Fibroblast of lung (primary cell): ENCODE measurements at regions not wholly inside any gene's neighbourhood (a gene's known extent, or its start where the extent isn't known, plus 50 kb on each side); places are given as distances from the start of the nearest gene placed in this dataset.

ENCODE experiments used
- EZH2 ChIP-seq: IDR thresholded peaks from 2 replicates; pipeline ENCODE4 v1.5.1; 2012; ENCODE audit warnings: low read length, control low read depth, mild to moderate bottlenecking; ENCODE audit errors: missing control alignments
- TF ChIP-seq, protein P1 (sequence below), 2 donors: IDR thresholded peaks in 1 of 2; conservative IDR thresholded peaks in 1 of 2; 1 replicate in 1 of 2; 2 replicates in 1 of 2; pipeline ENCODE4 v1.5.1; 2011 to 2012; ENCODE audit warnings: low read length in 2 of 2, control low read depth in 1 of 2, inconsistent platforms in 1 of 2, low read depth in 1 of 2, mild to moderate bottlenecking in 1 of 2

DNA sequence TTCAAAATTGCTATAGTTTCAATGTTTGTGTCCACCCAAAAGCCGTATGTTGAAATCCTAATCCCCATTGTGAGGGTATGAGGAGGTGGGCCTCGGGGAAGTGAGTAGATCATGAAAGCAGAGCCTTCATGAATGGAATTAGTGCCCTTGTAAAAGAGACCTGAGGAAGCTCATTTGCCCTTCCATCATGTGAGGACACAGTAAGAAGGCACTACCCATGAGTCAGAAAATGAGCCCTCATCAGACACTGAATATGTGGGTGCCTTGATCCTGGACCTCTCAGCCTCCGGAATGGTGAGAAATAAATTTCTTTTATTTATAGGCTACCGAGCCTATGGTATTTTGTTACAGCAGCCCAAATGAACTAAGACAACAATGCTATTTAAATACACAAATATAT lies 57.7 kb upstream of the EFHC2 start:
- no peak for TF ChIP-seq EZH2
- TF ChIP-seq, protein P1, sequence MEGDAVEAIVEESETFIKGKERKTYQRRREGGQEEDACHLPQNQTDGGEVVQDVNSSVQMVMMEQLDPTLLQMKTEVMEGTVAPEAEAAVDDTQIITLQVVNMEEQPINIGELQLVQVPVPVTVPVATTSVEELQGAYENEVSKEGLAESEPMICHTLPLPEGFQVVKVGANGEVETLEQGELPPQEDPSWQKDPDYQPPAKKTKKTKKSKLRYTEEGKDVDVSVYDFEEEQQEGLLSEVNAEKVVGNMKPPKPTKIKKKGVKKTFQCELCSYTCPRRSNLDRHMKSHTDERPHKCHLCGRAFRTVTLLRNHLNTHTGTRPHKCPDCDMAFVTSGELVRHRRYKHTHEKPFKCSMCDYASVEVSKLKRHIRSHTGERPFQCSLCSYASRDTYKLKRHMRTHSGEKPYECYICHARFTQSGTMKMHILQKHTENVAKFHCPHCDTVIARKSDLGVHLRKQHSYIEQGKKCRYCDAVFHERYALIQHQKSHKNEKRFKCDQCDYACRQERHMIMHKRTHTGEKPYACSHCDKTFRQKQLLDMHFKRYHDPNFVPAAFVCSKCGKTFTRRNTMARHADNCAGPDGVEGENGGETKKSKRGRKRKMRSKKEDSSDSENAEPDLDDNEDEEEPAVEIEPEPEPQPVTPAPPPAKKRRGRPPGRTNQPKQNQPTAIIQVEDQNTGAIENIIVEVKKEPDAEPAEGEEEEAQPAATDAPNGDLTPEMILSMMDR (conservative IDR thresholded peaks at IDR 0.05 in 1 of 2, IDR thresholded peaks at IDR 0.05 in 1 of 2; ENCODE audit: low read depth in 1 of 2, low read length in 2 of 2), result no peak
